HG02885 (cell line): ENCODE measurements at regions not wholly inside any gene's neighbourhood (a gene's known extent, or its start where the extent isn't known, plus 50 kb on each side); places are given as distances from the start of the nearest gene placed in this dataset.
"Not testable (repeated sequence)": the region's sequence is repeated elsewhere in the genome, so short reads cannot be mapped to it uniquely, and the experiment has no call there.

Source experiments
- ATAC-seq: cut with Tn5 transposase; IDR thresholded peaks from one replicate; pipeline ENCODE4 v1.9.1; 2021; ENCODE audit warnings: mild to moderate bottlenecking; ENCODE audit not compliant: unreplicated experiment, poor library complexity

DNA sequence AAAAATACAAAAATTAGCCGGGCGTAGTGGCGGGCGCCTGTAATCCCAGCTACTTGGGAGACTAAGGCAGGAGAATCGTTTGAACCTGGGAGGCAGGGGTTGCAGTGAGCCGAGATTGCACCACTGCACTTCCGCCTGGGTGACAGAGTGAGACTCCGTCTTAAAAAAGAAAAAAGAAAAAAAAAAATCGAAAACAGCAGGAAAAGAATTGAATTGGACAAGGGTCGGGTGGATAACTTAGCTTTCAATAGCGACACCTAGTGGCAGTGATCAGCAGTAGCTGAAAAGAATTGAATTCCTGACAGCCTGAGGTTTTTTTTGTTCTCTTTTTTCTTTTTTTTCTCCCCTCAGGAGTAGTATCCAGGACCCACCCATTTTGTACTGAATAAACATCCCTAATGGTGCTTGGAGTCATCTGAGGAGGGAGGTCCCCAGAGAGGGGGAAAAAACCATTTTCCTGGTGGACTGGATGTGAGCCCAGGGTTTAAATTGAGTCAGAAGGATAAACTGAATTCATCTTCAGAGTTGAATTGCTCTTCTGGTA lies 55.1 kb downstream of the CYCS start:
- peak; percentile 46 for ATAC-seq

DNA sequence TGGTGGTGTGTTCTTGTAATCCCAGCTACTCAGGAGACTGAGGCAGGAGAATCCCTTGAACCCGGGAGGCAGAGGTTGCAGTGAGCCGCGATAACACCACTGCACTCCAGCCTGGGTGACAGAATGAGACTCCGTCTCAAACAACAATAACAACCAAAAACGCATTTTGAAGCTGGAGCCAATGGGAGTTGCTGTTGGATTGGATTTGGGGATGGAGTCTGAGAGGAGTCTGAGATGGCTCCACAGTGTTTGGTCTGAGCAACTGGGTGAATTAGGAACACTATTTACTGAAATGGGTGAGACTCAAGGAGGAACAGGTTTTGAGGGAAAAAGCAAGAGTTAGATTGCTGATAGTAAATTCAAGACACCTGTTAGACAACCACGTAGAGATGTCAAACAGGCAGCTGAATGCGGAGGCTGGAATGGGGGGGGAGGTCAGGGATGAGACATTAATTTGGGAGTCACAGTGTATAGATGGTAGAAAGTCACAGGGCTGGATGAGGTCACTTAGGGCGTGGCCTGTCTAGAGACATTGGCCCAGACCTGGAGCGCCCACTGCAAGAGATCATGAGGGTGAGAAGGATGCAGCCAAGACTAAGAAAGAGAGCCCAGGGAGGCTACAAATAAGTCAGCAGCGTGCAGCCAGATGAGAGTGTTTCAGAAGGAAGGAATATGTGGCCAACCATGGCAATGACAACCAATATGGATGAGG lies 56.4 kb downstream of the CYCS start:
- no peak for ATAC-seq

- no peak for ATAC-seq
Measured at GRCh38 chr7:25067726-25068501, 57.1 kb downstream of the CYCS start.

GRCh38 chr7:25066253-25066652 lies 58.8 kb downstream of the CYCS start:
- no peak for ATAC-seq

DNA sequence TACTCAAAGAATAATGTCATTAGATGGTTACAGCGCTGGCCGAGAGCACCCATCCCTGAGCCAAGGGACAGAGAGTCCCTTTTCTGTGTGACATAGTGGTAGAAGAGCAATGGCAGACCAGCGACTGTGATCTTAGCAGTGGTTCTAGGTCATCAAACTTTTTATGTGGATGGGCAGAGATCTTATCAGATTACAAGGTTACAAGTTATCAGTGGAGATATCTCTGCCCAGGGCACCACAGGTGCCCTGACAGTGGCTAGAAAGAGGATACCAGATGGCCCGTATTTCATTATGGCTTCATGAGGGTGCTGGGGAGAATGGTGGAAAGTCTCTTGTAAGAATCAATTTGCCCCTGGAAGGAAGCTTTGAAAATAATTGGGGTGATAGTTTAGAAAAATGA lies 62.7 kb downstream of the CYCS start:
- no peak for ATAC-seq

DNA sequence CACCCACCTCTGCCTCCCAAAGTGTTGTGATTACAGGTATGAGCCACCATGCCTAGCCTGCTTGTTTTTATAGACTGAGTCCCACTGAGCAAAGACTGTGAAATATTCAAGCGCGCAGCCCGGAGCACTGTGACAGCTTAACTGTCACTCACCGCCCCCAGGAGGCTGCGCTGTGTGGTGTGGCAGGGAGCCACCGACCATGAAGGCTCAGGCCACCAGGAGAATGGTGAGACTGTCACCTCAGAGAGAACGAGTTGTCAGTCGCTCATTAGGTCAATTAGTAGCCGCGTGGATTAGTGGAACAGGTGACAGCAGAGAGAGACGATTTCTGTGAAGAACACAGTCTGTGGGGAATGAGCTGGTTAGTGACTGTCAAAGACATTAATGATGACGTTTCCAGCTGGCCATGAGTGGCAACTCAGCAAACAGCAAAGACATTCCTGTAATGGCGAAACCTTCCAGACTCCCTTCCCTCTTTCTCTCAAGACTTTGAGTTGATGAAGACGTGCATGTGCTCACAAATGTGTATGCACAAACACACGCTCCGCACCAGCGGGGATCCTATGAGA lies 64.5 kb downstream of the CYCS start:
- no peak for ATAC-seq

DNA sequence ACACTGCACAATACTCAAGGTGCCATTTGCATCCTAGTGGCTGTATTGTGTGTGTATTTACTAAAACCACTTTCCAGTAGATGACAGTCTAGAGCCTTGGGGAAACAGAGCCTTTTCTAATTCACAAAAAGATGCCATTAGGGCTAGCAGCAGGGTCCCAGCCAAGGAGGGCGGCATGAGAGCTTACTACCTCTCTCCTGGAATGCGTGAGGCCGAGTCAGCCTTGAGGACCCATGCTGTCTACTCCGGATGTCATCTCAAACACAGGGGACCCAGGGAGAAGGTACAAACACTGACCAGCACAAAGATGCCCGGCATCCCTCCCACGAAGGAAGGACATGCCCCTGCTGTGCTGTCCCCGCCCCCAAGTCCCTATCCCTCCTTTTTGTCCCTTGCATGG lies 65.5 kb downstream of the CYCS start:
- ATAC-seq: no peak

GRCh38 chr7:25056368-25056767 lies 68.7 kb downstream of the CYCS start:
- no peak for ATAC-seq

GRCh38 chr7:25055520-25056220 lies 69.4 kb downstream of the CYCS start:
- ATAC-seq: no peak

DNA sequence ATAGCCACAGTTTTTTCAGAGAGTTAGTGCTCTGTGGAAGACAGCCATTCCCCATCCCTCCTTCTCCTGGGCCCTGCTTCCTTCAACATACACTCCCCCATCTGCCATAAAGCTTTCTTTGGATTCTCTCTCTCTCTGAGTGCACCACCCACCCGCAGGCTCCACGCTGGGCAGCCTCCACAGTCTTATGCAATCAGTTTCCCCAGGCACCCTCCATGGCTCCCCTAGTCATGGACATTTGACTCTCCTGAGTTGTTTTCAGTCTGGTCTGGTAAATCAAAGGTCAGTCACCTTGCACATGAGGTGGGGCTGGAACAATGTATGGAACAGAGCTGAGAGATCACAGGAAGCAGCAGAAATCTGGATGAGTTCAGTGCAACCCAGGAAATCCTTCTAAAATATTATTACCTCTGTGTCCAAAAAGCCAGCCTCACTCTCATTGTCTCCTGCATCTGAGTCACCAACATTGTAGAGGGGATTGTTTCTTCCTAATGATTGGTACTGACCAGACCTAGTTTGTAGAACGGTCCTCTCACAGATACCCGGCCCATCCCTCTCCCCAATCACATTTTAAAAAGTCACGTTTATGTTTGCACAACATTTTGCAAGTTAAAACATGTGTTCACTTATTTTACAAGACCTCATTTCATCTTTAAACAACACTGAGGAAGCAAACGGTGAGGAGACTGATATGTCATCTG lies 70.1 kb downstream of the CYCS start:
- ATAC-seq: no peak

GRCh38 chr7:25050223-25050622 lies 70.2 kb upstream of the OSBPL3 start:
- no peak for ATAC-seq

DNA sequence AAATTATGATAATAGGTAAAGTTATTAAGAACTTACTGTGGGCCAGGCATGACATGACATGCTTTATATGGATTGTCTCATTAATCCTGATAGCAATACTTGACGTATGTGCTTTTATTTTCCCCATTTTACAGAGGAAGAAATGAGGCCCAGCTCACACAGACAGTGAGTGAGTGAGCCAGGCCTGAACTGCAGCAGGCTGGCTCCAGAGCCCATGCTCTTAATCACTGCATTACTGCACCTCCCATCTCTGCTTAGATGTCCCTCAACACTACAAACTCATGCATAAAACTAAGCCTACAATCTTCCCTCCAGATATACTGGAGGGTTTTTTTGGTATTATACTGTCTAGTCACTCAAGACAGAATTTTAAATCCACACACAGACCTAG lies 68.5 kb upstream of the OSBPL3 start:
- no peak for ATAC-seq

- ATAC-seq: not testable (repeated sequence)
Measured at GRCh38 chr7:25047571-25048443, 67.8 kb upstream of the OSBPL3 start.

- ATAC-seq: no peak
Measured at GRCh38 chr7:25037325-25037724, 57.3 kb upstream of the OSBPL3 start.

DNA sequence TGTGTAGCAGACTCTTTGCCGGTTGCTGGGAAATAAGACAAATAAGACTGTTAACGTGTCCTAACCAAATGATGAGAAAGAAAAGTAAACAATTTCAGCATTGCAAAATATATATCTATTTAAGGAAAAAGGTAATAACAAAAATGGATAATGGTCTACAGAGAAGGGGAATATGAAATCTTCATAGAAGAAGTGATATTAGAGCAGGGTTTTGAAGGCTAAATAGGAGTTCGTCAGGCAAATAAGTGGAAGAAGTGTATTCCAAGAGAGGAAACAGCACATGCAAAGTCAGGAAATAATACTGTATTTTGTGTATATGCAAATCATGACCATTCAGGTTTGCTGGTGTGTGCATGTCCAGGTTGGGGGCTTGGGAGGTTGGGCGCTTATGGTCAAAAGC lies 55.3 kb upstream of the OSBPL3 start:
- no peak for ATAC-seq

DNA sequence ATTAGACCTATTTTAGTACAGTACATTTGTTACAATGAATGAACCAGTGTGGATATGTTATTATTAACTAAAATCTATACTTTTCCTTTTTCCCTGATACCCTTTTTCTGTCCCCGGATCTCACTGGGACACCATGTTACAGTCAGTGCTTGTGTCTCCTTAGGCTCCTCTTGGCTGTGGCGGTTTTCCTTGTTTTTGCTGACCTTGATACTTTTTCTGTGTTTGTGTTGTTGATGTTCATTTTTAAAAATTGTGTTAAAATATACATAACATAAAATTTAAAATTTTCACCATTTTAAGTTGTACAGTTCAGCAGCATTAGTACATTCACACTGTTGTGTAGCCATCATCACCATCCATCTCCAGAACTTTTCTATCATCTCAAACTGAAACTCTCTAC lies 54.2 kb upstream of the OSBPL3 start:
- no peak for ATAC-seq

DNA sequence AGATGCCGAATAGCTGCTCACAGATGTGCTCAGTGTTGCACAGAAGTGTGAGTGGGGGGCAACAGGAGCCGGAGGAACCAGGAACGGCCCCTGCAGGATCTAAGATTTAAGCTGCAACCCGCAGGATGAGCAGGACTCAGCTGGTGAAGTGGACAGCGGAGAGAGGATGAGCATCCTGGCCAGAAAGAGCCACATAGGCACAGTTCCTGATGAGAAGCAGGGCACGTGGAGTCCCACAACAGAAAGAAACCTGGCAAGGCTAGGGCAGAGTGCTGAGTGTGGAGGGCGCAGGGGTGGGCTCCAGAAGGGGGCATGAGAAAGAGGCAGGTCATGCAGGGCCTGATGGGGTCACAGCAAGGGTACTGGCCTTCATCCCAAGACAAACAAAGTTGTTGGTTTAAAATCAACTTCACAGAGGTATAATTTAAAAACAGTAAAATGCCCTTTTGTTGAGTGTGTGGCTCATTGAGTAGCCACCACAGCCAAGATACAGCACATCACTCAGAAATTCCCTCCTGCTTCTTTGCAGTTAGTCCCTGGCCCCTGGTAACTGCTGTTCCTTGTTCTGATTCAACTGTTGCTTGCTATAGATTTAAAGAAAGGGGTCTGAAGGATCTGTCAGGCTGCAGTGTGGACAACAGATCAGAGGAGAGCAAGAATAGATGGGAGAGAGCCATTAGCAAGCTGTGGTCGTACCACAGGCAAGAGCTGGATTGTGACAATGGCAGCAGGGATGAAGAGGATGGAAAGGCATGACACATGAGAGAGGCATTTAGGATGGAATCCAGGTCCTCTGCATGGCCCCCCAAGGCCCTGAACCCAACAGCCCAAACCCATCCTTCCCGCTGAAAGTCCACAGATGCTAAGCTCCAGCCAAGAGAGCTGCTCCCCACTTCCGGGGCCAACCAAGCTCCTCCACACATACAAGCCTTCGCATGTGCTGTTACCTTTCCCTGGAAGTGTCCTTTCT lies 53.1 kb upstream of the OSBPL3 start:
- no peak for ATAC-seq

DNA sequence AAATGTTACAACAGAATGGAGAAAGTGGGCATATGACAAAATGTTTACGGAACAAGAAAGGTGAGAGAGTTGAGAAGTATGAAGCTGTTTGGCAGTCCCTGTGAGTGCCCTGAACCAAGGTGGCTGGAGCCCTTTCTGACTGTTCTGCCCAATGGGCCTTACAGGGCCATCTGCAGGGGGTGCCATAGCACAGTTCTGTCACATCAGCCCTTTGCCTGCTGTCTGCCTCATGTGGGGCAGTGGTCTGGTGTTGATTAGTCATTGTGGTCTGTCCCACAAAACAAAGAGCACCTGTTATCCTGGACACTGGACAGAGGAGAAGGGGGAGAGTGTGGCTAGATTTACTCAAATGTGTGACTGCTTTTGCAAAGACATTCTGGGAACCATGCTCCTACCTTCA lies 51.5 kb upstream of the OSBPL3 start:
- ATAC-seq: peak; percentile 32
